Liver (tissue), 7 donors: ENCODE measurements at regions not wholly inside any gene's neighbourhood (a gene's known extent, or its start where the extent isn't known, plus 50 kb on each side); places are given as distances from the start of the nearest gene placed in this dataset.

Experiments
- DNase-seq: peaks from one replicate; pipeline ENCODE4 v3.0.0-alpha.2; 2017; ENCODE audit warnings: low spot score
- H3K27ac ChIP-seq, 2 donors: one replicate each; pipeline ENCODE4 v1.7.0; 2013; ENCODE audit warnings: inconsistent platforms in 2 of 2, low read length in 2 of 2, control low read depth in 1 of 2, low read depth in 1 of 2, mild to moderate bottlenecking in 1 of 2
- H3K27me3 ChIP-seq, 4 donors: one replicate each; pipeline versions ENCODE4 v1.6.1 to v1.7.0; 2013; ENCODE audit warnings: low read length in 3 of 4, inconsistent platforms in 1 of 4, mild to moderate bottlenecking in 1 of 4, moderate library complexity in 1 of 4; ENCODE audit not compliant: control insufficient read depth in 4 of 4, insufficient read depth in 4 of 4
- H3K36me3 ChIP-seq, 4 donors: one replicate each; pipeline versions ENCODE4 v1.6.1 to v1.7.0; 2013; ENCODE audit warnings: low read length in 3 of 4, mild to moderate bottlenecking in 3 of 4, low read depth in 1 of 4, moderate library complexity in 1 of 4; ENCODE audit not compliant: control insufficient read depth in 4 of 4, insufficient read depth in 3 of 4
- H3K4me1 ChIP-seq, 4 donors: one replicate each; pipeline versions ENCODE4 v1.6.1 to v1.7.0; 2013; ENCODE audit warnings: low read length in 3 of 4, mild to moderate bottlenecking in 3 of 4, moderate library complexity in 1 of 4; ENCODE audit not compliant: control insufficient read depth in 4 of 4, insufficient read depth in 4 of 4
- H3K4me3 ChIP-seq, 3 donors: one replicate each; pipeline versions ENCODE4 v1.6.1 to v1.7.0; 2013; ENCODE audit warnings: low read length in 3 of 3, control low read depth in 1 of 3, low read depth in 1 of 3, mild to moderate bottlenecking in 1 of 3
- H3K9ac ChIP-seq, 2 donors: one replicate each; pipeline ENCODE4 v1.7.0; 2013; ENCODE audit warnings: low read length in 2 of 2, mild to moderate bottlenecking in 2 of 2, moderate library complexity in 2 of 2, control low read depth in 1 of 2, low read depth in 1 of 2
- H3K9me3 ChIP-seq, 4 donors: one replicate each; pipeline versions ENCODE4 v1.6.1 to v1.7.0; 2013; ENCODE audit warnings: low read length in 3 of 4; ENCODE audit not compliant: control insufficient read depth in 4 of 4
- EGR1 ChIP-seq, 2 donors: IDR thresholded peaks; 2 replicates each; pipeline ENCODE4 v1.6.1; 2016 to 2018; ENCODE audit warnings: antibody characterized with exemption in 2 of 2, low read depth in 2 of 2
- GABPA ChIP-seq, 2 donors: IDR thresholded peaks in 1 of 2; conservative IDR thresholded peaks in 1 of 2; 2 replicates each; pipeline ENCODE4 v1.6.1; 2016; ENCODE audit warnings: antibody characterized with exemption in 2 of 2, mild to moderate bottlenecking in 1 of 2, moderate library complexity in 1 of 2
- JUND ChIP-seq, 2 donors: IDR thresholded peaks; 2 replicates each; pipeline ENCODE4 v1.6.1; 2016; ENCODE audit warnings: antibody characterized with exemption in 2 of 2
- RAD21 ChIP-seq, 2 donors: IDR thresholded peaks; 2 replicates each; pipeline ENCODE4 v1.6.1; 2016; ENCODE audit warnings: antibody characterized with exemption in 2 of 2, mild to moderate bottlenecking in 2 of 2
- TAF1 ChIP-seq: conservative IDR thresholded peaks from 2 replicates; pipeline ENCODE4 v1.6.1; 2016; ENCODE audit warnings: antibody characterized with exemption, mild to moderate bottlenecking
- WGBS: extraction: QIAGEN DNeasy Blood & Tissue Kit; methylation state at CpG from one replicate; pipeline ENCODE4 v1.1.7; 2013; 5-methylcytosine and 5-hydroxymethylcytosine counted together
- TF ChIP-seq, protein P1 (sequence below): IDR thresholded peaks from 2 replicates; pipeline ENCODE4 v1.6.1; 2016; ENCODE audit warnings: antibody characterized with exemption, mild to moderate bottlenecking
- TF ChIP-seq, protein P2 (sequence below): IDR thresholded peaks from 2 replicates; pipeline ENCODE4 v1.6.1; 2016; ENCODE audit warnings: antibody characterized with exemption
- donor health status: healthy.
- donor health status: healthy.
- donor health status: healthy.
- donor health status: healthy.

DNA sequence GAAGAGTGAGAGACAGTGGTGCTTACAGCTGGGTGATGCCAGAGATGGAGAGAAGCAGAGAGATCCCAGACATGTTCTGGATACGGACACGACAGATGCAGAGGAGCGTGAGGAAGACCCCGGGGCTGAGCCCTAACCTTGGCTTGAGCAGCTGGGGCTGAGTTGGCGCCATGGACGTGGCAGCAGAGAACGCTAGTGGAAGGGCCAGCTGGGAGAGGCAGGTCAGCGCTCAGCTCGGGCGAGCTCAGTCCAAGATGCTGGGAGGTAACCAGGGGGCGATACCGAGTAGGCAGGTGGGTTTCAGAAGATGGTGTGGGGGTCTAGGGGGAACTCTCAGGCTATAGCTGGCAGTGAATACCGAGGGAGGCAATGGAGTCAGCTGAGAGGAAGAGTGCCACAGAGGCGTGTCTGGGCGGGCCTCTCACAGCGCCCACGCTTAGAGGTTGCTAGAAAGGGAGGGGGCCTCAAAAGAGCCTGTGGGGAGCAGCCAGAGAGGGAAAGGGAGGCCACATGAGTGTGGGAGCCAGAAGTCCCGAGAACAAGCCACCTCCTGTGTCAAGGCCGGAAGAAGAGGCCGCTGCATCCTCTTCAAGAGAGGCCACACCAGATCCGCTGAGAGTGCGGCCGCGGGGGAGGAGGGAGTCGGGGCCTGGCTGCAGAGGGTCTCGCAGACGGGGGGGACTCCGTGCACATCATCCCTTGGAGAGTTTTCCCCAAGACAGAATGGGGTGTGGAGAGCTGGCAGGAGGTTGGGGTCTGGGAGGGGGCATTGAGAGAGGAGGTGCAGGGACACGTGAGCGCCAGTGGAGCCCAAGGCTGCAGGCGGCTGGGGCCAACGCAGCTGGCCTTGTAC is 57.0 kb upstream of the DIO3 start:
- DNase-seq: no peak
- no peaks in the 10 kb centered on the region for H3K36me3 ChIP-seq
- WGBS: 91% methylated on average over 32 of the region's 32 CpGs
- H3K27me3 ChIP-seq: no peaks in the 10 kb centered on the region
- no peaks in the 10 kb centered on the region for H3K9me3 ChIP-seq
- H3K4me1 ChIP-seq: peaks cover 4 to 21% (median 17%) of the 10 kb centered on the region in 4 donors
- no peak overlapping the region for H3K4me3 ChIP-seq
- TF ChIP-seq, protein P1, sequence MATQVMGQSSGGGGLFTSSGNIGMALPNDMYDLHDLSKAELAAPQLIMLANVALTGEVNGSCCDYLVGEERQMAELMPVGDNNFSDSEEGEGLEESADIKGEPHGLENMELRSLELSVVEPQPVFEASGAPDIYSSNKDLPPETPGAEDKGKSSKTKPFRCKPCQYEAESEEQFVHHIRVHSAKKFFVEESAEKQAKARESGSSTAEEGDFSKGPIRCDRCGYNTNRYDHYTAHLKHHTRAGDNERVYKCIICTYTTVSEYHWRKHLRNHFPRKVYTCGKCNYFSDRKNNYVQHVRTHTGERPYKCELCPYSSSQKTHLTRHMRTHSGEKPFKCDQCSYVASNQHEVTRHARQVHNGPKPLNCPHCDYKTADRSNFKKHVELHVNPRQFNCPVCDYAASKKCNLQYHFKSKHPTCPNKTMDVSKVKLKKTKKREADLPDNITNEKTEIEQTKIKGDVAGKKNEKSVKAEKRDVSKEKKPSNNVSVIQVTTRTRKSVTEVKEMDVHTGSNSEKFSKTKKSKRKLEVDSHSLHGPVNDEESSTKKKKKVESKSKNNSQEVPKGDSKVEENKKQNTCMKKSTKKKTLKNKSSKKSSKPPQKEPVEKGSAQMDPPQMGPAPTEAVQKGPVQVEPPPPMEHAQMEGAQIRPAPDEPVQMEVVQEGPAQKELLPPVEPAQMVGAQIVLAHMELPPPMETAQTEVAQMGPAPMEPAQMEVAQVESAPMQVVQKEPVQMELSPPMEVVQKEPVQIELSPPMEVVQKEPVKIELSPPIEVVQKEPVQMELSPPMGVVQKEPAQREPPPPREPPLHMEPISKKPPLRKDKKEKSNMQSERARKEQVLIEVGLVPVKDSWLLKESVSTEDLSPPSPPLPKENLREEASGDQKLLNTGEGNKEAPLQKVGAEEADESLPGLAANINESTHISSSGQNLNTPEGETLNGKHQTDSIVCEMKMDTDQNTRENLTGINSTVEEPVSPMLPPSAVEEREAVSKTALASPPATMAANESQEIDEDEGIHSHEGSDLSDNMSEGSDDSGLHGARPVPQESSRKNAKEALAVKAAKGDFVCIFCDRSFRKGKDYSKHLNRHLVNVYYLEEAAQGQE: no peak
- no peak for TF ChIP-seq GABPA (IDR thresholded peaks at IDR 0.05 in 1 of 2, conservative IDR thresholded peaks at IDR 0.05 in 1 of 2)
- TF ChIP-seq, protein P2, sequence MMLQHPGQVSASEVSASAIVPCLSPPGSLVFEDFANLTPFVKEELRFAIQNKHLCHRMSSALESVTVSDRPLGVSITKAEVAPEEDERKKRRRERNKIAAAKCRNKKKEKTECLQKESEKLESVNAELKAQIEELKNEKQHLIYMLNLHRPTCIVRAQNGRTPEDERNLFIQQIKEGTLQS: no peak
- TF ChIP-seq RAD21 (IDR thresholded peaks at IDR 0.05): no peak
- no peak overlapping the region for H3K9ac ChIP-seq
- H3K27ac ChIP-seq: no peak overlapping the region

DNA sequence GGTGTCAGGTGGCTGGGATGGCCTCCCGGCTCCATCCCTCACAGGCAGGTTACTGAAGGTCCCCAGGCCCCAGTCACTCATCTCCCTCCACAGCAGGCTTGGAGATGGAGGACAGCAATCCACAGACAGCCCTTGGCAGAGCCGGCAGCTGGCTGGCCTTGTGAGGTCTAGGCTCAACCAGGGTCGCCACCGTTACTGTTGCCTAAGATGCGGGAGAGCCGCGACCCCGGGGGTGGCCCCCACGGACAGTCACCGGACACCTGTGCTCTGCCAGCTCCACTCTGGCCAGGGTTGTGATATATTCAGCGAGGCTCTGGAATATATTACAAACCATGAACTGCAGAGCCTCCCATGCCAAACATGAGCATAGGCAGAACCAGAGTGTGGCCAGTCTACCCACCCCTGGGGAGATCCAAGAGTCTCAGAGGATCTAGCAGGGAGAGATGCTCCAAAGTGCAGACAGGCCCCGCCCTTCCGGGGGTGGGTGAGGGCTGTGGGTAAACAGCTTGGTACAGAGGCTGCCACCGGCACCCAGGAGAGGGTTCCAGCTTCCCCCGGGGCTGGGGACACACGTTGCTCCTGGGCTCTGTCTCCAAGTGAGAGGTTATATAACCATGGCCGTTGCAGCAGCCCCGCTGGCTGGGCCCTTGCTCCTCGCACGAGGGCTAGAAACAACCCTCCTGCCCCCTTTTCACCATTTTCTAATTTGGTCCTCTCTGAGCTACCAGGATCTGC is 55.9 kb upstream of the DIO3 start:
- no peak overlapping the region for H3K4me3 ChIP-seq
- H3K36me3 ChIP-seq: no peaks in the 10 kb centered on the region
- no peak for DNase-seq
- TF ChIP-seq JUND (IDR thresholded peaks at IDR 0.05) (no peak), EGR1 (IDR thresholded peaks at IDR 0.05; ENCODE audit: low read depth in 2 of 2) (no peak), TAF1 (no peak)
- TF ChIP-seq, protein P1: no peak
- no peaks in the 10 kb centered on the region for H3K27me3 ChIP-seq
- peaks cover 4 to 21% (median 17%) of the 10 kb centered on the region in 4 donors for H3K4me1 ChIP-seq
- H3K9ac ChIP-seq: no peak overlapping the region
- peak overlapping the region in 1 of 2 donors; percentile 25 for H3K27ac ChIP-seq
- no peaks in the 10 kb centered on the region for H3K9me3 ChIP-seq
- WGBS: 53% methylated on average over 20 of the region's 20 CpGs
